ENCODE measurements at regions not wholly inside any gene's neighbourhood (a gene's known extent, or its start where the extent isn't known, plus 50 kb on each side); places are given as distances from the start of the nearest gene placed in this dataset.
"Not testable (repeated sequence)": the region's sequence is repeated elsewhere in the genome, so short reads cannot be mapped to it uniquely, and the experiment has no call there.

GRCh38 chr10:62498271-62498670 is 124.1 kb downstream of the ZNF365 start:
- dilution Hi-C loops (cut with MboI; ENCODE audit: extremely low pct_ligation_motif_present, low sequenced_read_pairs), result no loop called here
- ChIA-PET CTCF (no interaction called here), POLR2A (no interaction called here)
- no peaks in the 10 kb centered on the region for H3K9me3 ChIP-seq (replicated peaks; ENCODE audit: control insufficient read depth, insufficient read depth, low read length)
- H3K9me1 ChIP-seq (replicated peaks; ENCODE audit: control insufficient read depth, extremely low read depth, insufficient read depth, low read length), result no peaks in the 10 kb centered on the region
- no TSS peak for BruUV-seq (replicated peaks)
- FAIRE-seq (no peak), DNase-seq (ENCODE audit: low read depth, low spot score) (no peak)
- intact Hi-C loops (cut with micrococcal nuclease), result no loop called here
- no peaks in the 10 kb centered on the region for H3K4me1 ChIP-seq (ENCODE audit: control insufficient read depth, extremely low read depth, insufficient read depth, low read length)
- H3K4me2 ChIP-seq (ENCODE audit: insufficient read depth, low read length), result no peak overlapping the region
- no peak overlapping the region for H3K27ac ChIP-seq (ENCODE audit: insufficient read depth, low read depth, low read length)
- no peaks in the 10 kb centered on the region for H3K36me3 ChIP-seq (ENCODE audit: control insufficient read depth in 2 of 2, extremely low read depth in 1 of 2, insufficient read depth in 2 of 2, low read length in 2 of 2)
- TF ChIP-seq POLR2A (IDR thresholded peaks at IDR 0.05; ENCODE audit: low read depth, low read length) (no peak), MAX (IDR thresholded peaks at IDR 0.05; ENCODE audit: insufficient read depth, insufficient read length) (no peak), FOS (IDR thresholded peaks at IDR 0.05; ENCODE audit: borderline replicate concordance, insufficient read depth, low read length) (no peak), MYC (IDR thresholded peaks at IDR 0.05; ENCODE audit: low read depth, low read length) (no peak), EZH2 (IDR thresholded peaks at IDR 0.05; ENCODE audit: borderline replicate concordance, low read depth, low read length, severe bottlenecking) (no peak), CTCF (IDR thresholded peaks at IDR 0.05; ENCODE audit: extremely low read depth in 1 of 2, insufficient read depth in 1 of 2, low read depth in 1 of 2, low read length in 2 of 2) (no peak), GATA2 (IDR thresholded peaks at IDR 0.05; ENCODE audit: insufficient read depth, insufficient read length, low read depth, low read length) (no peak), POLR2AphosphoS5 (IDR thresholded peaks at IDR 0.05; ENCODE audit: insufficient read depth, low read depth, low read length) (no peak), JUN (IDR thresholded peaks at IDR 0.05; ENCODE audit: borderline replicate concordance, insufficient read depth, insufficient read length, low read depth) (no peak)
- H4K20me1 ChIP-seq (replicated peaks; ENCODE audit: control insufficient read depth, extremely low read depth, insufficient read depth, low read length), result no peaks in the 10 kb centered on the region
- no peak overlapping the region for H3K4me3 ChIP-seq (replicated peaks in 1 of 3; ENCODE audit: insufficient read depth in 1 of 3, low read depth in 1 of 3, low read length in 3 of 3)
- no peak overlapping the region for H3K9ac ChIP-seq (replicated peaks; ENCODE audit: extremely low read depth, insufficient read depth, low read length)
- H3K79me2 ChIP-seq (ENCODE audit: control insufficient read depth, insufficient read depth, low read length), result no peaks in the 10 kb centered on the region
- H3K27me3 ChIP-seq (ENCODE audit: control insufficient read depth in 2 of 2, insufficient read depth in 2 of 2, low read length in 2 of 2), result peaks cover 2 to 3% of the 10 kb centered on the region in 2 experiments
- no peak overlapping the region for H2AFZ ChIP-seq (ENCODE audit: low read depth, low read length)

- DNase-seq (ENCODE audit: low read depth, low spot score); H3K9me1 ChIP-seq (replicated peaks; ENCODE audit: control insufficient read depth, extremely low read depth, insufficient read depth, low read length); intact Hi-C loops (cut with micrococcal nuclease); POLR2A ChIA-PET; H3K4me3 ChIP-seq (replicated peaks in 1 of 3; ENCODE audit: insufficient read depth in 1 of 3, low read depth in 1 of 3, low read length in 3 of 3); BruUV-seq (replicated peaks); H3K27me3 ChIP-seq (ENCODE audit: control insufficient read depth in 2 of 2, insufficient read depth in 2 of 2, low read length in 2 of 2); H2AFZ ChIP-seq (ENCODE audit: low read depth, low read length); H3K27ac ChIP-seq (ENCODE audit: insufficient read depth, low read depth, low read length); FAIRE-seq; H3K4me1 ChIP-seq (ENCODE audit: control insufficient read depth, extremely low read depth, insufficient read depth, low read length); H4K20me1 ChIP-seq (replicated peaks; ENCODE audit: control insufficient read depth, extremely low read depth, insufficient read depth, low read length); H3K79me2 ChIP-seq (ENCODE audit: control insufficient read depth, insufficient read depth, low read length); H3K36me3 ChIP-seq (ENCODE audit: control insufficient read depth in 2 of 2, extremely low read depth in 1 of 2, insufficient read depth in 2 of 2, low read length in 2 of 2); H3K9ac ChIP-seq (replicated peaks; ENCODE audit: extremely low read depth, insufficient read depth, low read length); H3K4me2 ChIP-seq (ENCODE audit: insufficient read depth, low read length); CTCF ChIA-PET; dilution Hi-C loops (cut with MboI; ENCODE audit: extremely low pct_ligation_motif_present, low sequenced_read_pairs); H3K9me3 ChIP-seq (replicated peaks; ENCODE audit: control insufficient read depth, insufficient read depth, low read length): not testable (repeated sequence)
Observed at GRCh38 chr10:62500116-62500515, 125.9 kb downstream of the ZNF365 start.
